Prostate gland (tissue), 2 donors: ENCODE measurements at regions not wholly inside any gene's neighbourhood (a gene's known extent, or its start where the extent isn't known, plus 50 kb on each side); places are given as distances from the start of the nearest gene placed in this dataset.
"Not testable (repeated sequence)": the region's sequence is repeated elsewhere in the genome, so short reads cannot be mapped to it uniquely, and the experiment has no call there.

Experiments
- DNase-seq: peaks from one replicate; pipeline ENCODE4 v3.0.0-alpha.2; 2019; ENCODE audit warnings: low spot score
- H3K27ac ChIP-seq, 2 donors: fragments of 200-600 bp; sonication (generic); 2 replicates each; pipeline ENCODE4 v1.5.1; 2017 to 2019
- H3K27me3 ChIP-seq: fragments of 200-600 bp; sonication (generic); replicated peaks from 2 replicates; pipeline ENCODE4 v1.5.1; 2019; ENCODE audit not compliant: insufficient read depth
- H3K36me3 ChIP-seq, 2 donors: fragments of 200-600 bp; sonication (generic); 1 replicate in 1 of 2; 2 replicates in 1 of 2; pipeline versions ENCODE4 v1.5.1 to v1.8.1; 2017 to 2019
- H3K4me1 ChIP-seq: fragments of 200-600 bp; sonication (generic); replicated peaks from 2 replicates; pipeline ENCODE4 v1.5.1; 2019
- H3K4me3 ChIP-seq, 2 donors: fragments of 200-600 bp; sonication (generic); 2 replicates each; pipeline ENCODE4 v1.5.1; 2017 to 2019
- H3K9me3 ChIP-seq: fragments of 200-600 bp; sonication (generic); 2 replicates; pipeline ENCODE4 v1.5.1; 2017
- POLR2A ChIP-seq: fragments of 450-650 bp; IDR thresholded peaks from one replicate; pipeline ENCODE4 v1.6.1; 2016; ENCODE audit warnings: antibody characterized with exemption, mild to moderate bottlenecking
- POLR2AphosphoS5 ChIP-seq: sonication (generic); formaldehyde crosslinking; IDR thresholded peaks from one replicate; pipeline ENCODE4 v1.6.1; 2017; ENCODE audit warnings: antibody characterized with exemption
- WGBS: methylation state at CpG from one replicate; pipeline ENCODE4 v1.1.5; 2018; 5-methylcytosine and 5-hydroxymethylcytosine counted together
- intact Hi-C: fragments of 100-400 bp; cut with DNase I; formaldehyde crosslinking; loops from one replicate; pipeline ENCODE4 v1.14.2; 2022
- TF ChIP-seq, protein P1 (sequence below), 4 experiments: fragments of 200-600 bp in 2 of 4; fragments of 450-650 bp in 2 of 4; sonication (generic) in 2 of 4; IDR thresholded peaks; 1 replicate in 3 of 4; 2 replicates in 1 of 4; pipeline ENCODE4 v1.5.1; 2016 to 2019; ENCODE audit warnings: antibody characterized with exemption in 4 of 4, mild to moderate bottlenecking in 2 of 4, moderate library complexity in 2 of 4

DNA sequence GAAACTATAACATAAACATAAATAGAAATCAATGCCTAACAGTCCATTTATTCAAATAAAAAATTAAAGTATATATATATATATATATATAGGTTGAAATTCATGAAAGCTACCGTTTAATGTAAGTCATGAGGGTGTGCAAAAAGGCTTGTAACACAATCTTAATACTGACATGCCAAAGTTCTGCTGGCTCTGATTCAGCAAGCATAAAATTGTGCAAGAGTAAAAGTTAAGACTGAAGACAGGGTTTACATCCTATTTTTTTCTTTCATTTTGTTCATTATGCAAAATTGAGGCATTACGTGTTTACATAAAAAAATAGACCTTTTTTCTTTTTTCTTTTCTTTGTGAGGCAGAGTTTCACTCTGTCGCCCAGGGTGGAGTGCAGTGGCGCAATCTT is 984.2 kb downstream of the FSCB start:
- no peaks in the 10 kb centered on the region for H3K27me3 ChIP-seq
- H3K27ac ChIP-seq = no peak overlapping the region
- intact Hi-C loops = no loop called here
- DNase-seq = no peak
- H3K9me3 ChIP-seq = no peaks in the 10 kb centered on the region
- H3K36me3 ChIP-seq = no peaks in the 10 kb centered on the region
- no peaks in the 10 kb centered on the region for H3K4me1 ChIP-seq
- no peak for TF ChIP-seq POLR2A
- TF ChIP-seq POLR2AphosphoS5 = no peak
- TF ChIP-seq, protein P1, sequence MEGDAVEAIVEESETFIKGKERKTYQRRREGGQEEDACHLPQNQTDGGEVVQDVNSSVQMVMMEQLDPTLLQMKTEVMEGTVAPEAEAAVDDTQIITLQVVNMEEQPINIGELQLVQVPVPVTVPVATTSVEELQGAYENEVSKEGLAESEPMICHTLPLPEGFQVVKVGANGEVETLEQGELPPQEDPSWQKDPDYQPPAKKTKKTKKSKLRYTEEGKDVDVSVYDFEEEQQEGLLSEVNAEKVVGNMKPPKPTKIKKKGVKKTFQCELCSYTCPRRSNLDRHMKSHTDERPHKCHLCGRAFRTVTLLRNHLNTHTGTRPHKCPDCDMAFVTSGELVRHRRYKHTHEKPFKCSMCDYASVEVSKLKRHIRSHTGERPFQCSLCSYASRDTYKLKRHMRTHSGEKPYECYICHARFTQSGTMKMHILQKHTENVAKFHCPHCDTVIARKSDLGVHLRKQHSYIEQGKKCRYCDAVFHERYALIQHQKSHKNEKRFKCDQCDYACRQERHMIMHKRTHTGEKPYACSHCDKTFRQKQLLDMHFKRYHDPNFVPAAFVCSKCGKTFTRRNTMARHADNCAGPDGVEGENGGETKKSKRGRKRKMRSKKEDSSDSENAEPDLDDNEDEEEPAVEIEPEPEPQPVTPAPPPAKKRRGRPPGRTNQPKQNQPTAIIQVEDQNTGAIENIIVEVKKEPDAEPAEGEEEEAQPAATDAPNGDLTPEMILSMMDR (IDR thresholded peaks at IDR 0.05) = no peak
- 82% methylated on average over 4 of the region's 4 CpGs for WGBS
- no peak overlapping the region for H3K4me3 ChIP-seq

DNA sequence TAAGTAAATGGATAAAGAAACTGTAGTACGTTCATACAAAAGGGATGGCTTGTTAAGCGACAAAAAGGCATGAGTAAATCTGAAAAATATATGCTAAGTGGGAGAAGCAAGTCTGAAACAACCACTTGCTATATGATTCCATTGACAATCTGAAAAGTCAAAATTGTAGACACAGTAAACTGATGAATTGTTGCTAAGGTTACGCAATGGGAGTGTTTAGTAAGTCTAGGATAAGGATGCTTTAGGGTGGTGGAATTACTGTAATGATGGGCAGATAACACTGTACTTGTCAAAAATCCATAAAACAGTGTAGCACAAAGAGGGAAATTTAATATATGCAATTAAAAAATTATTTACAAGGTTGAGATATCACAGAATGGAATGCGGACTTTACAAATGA is 984.9 kb downstream of the FSCB start:
- TF ChIP-seq, protein P1 (IDR thresholded peaks at IDR 0.05) = no peak
- TF ChIP-seq POLR2AphosphoS5 = no peak
- no peak for TF ChIP-seq POLR2A
- no peak overlapping the region for H3K27ac ChIP-seq
- no peak overlapping the region for H3K4me3 ChIP-seq
- DNase-seq = no peak
- intact Hi-C loops = no loop called here
- no peaks in the 10 kb centered on the region for H3K36me3 ChIP-seq
- H3K27me3 ChIP-seq = no peaks in the 10 kb centered on the region
- H3K9me3 ChIP-seq = no peaks in the 10 kb centered on the region
- 96% methylated on average over 4 of the region's 4 CpGs for WGBS
- no peaks in the 10 kb centered on the region for H3K4me1 ChIP-seq

DNA sequence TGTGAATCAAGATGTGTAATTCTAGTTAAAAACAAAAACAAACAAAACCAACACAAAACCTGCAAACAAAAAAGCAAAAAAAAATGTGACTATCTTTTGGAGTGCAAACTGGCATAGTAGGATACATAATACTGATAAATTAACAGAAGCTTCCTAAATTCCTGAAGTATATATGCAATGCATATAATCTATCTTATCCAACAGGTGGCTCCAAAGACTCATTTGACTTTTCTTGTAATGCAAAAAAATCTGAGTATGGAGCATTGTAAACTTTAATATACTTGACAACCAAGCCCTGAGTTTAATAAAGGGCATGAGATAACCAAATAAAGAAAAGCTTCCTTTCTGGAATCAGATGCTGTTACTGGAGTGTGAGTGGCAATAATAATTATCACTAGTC is 1003.6 kb downstream of the FSCB start:
- Histone ChIP-seq H3K9me3 (no peaks in the 10 kb centered on the region), H3K27ac (no peak overlapping the region), H3K4me1 (no peaks in the 10 kb centered on the region), H3K36me3 (no peaks in the 10 kb centered on the region), H3K27me3 (no peaks in the 10 kb centered on the region), H3K4me3 (no peak overlapping the region)
- TF ChIP-seq POLR2AphosphoS5 (no peak), POLR2A (no peak)
- TF ChIP-seq, protein P1 (IDR thresholded peaks at IDR 0.05) = peak in 1 of 4 experiments; percentile 35
- DNase-seq = no peak
- intact Hi-C loops = no loop called here

- 92% methylated on average over 12 of the region's 13 CpGs for WGBS
- H3K4me1 ChIP-seq, DNase-seq, H3K9me3 ChIP-seq, intact Hi-C loops, H3K27ac ChIP-seq, H3K27me3 ChIP-seq, H3K36me3 ChIP-seq, H3K4me3 ChIP-seq: not testable (repeated sequence)
Measured at GRCh38 chr14:43492359-43492758, 1014.7 kb downstream of the FSCB start.

GRCh38 chr14:43483415-43483814 is 1023.7 kb downstream of the FSCB start:
- intact Hi-C loops = no loop called here

More at GRCh38 chr14:43483415-43483814, 1023.7 kb downstream of the FSCB start:
- no peaks in the 10 kb centered on the region for H3K4me1 ChIP-seq
- no peaks in the 10 kb centered on the region for H3K9me3 ChIP-seq
- TF ChIP-seq POLR2A (no peak), POLR2AphosphoS5 (no peak)
- TF ChIP-seq, protein P1 (IDR thresholded peaks at IDR 0.05) = no peak
- WGBS = 32% methylated on average over 3 of the region's 3 CpGs
- H3K27ac ChIP-seq = no peak overlapping the region
- H3K4me3 ChIP-seq = no peak overlapping the region
- DNase-seq = no peak
- H3K27me3 ChIP-seq = no peaks in the 10 kb centered on the region
- H3K36me3 ChIP-seq = no peaks in the 10 kb centered on the region
